Left lung (tissue), 4 donors: ENCODE measurements at regions not wholly inside any gene's neighbourhood (a gene's known extent, or its start where the extent isn't known, plus 50 kb on each side); places are given as distances from the start of the nearest gene placed in this dataset.

Experiments used
- ATAC-seq: fragments of 200-7000 bp; cut with Tn5 transposase; one replicate; pipeline ENCODE4 v1.9.1; 2020; ENCODE audit warnings: moderate library complexity
- DNase-seq, 4 donors: peaks; one replicate each; pipeline ENCODE4 v3.0.0-alpha.2; 2013 to 2020
- H3K27ac ChIP-seq, 2 donors: fragments of 200-600 bp; sonication (generic) in 1 of 2; one replicate each; pipeline versions ENCODE4 v1.5.0 to v1.8.0; 2020 to 2021
- H3K27me3 ChIP-seq, 2 donors: fragments of 200-600 bp; sonication (generic) in 1 of 2; one replicate each; pipeline versions ENCODE4 v1.5.0 to v1.8.0; 2020 to 2021
- H3K36me3 ChIP-seq, 2 donors: fragments of 200-600 bp; sonication (generic) in 1 of 2; one replicate each; pipeline versions ENCODE4 v1.5.0 to v1.8.0; 2020 to 2021
- H3K4me1 ChIP-seq, 2 donors: fragments of 200-600 bp; one replicate each; pipeline ENCODE4 v1.8.0; 2021
- H3K4me3 ChIP-seq, 2 donors: fragments of 200-600 bp; sonication (generic) in 1 of 2; one replicate each; pipeline versions ENCODE4 v1.5.0 to v1.8.0; 2020 to 2021; ENCODE audit warnings: mild to moderate bottlenecking in 1 of 2
- H3K9me3 ChIP-seq, 2 donors: fragments of 200-600 bp; sonication (generic) in 1 of 2; one replicate each; pipeline versions ENCODE4 v1.5.0 to v1.8.0; 2020 to 2021
- intact Hi-C, 2 donors: fragments of 100-400 bp; cut with DNase I; formaldehyde crosslinking; loops; one replicate each; pipeline versions ENCODE4 v1.11.2 to v1.14.2; 2022
- TF ChIP-seq, protein P1 (sequence below), 2 donors: fragments of 200-600 bp; sonication (generic) in 1 of 2; IDR thresholded peaks; one replicate each; pipeline versions ENCODE4 v1.5.0 to v1.8.0; 2021; ENCODE audit warnings: antibody characterized with exemption in 2 of 2
- donor health status: DM: no; HTN: yes; CAD: no.
- donor health status: DM: no; HTN: no; CAD: no.

- DNase-seq: no peak
- Histone ChIP-seq H3K27ac (no peak overlapping the region), H3K4me1 (no peaks in the 10 kb centered on the region), H3K36me3 (no peaks in the 10 kb centered on the region), H3K27me3 (no peaks in the 10 kb centered on the region), H3K9me3 (peaks cover 0 to 5% of the 10 kb centered on the region in 2 donors), H3K4me3 (no peak overlapping the region)
- intact Hi-C loops: no loop called here
- no peak for ATAC-seq
- TF ChIP-seq, protein P1, sequence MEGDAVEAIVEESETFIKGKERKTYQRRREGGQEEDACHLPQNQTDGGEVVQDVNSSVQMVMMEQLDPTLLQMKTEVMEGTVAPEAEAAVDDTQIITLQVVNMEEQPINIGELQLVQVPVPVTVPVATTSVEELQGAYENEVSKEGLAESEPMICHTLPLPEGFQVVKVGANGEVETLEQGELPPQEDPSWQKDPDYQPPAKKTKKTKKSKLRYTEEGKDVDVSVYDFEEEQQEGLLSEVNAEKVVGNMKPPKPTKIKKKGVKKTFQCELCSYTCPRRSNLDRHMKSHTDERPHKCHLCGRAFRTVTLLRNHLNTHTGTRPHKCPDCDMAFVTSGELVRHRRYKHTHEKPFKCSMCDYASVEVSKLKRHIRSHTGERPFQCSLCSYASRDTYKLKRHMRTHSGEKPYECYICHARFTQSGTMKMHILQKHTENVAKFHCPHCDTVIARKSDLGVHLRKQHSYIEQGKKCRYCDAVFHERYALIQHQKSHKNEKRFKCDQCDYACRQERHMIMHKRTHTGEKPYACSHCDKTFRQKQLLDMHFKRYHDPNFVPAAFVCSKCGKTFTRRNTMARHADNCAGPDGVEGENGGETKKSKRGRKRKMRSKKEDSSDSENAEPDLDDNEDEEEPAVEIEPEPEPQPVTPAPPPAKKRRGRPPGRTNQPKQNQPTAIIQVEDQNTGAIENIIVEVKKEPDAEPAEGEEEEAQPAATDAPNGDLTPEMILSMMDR (IDR thresholded peaks at IDR 0.05): no peak
Measured at GRCh38 chr17:14805348-14805747, 459.8 kb downstream of the PMP22 start.

DNA sequence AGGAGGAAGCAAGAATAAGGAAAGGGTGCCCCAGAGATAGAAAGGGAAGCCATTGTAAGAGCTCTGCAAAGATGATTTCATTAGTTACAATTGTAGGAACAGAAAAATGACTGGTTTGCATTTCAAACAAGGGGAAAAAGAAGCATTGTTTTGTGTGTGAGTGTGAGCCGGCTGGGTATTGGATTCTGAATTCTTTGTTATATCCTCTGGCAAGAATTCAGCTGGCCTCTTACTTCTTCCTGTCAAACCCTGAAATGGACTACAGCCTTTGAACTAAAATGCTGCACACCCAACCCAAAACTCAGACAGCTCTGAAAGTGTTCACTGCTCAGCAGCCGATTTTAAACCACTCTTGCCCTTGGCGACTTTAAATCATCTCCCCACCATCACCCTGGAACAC, 461.3 kb downstream of the PMP22 start:
- Histone ChIP-seq H3K27me3 (no peaks in the 10 kb centered on the region), H3K4me3 (no peak overlapping the region), H3K9me3 (peaks cover 0 to 5% of the 10 kb centered on the region in 2 donors), H3K4me1 (no peaks in the 10 kb centered on the region), H3K27ac (no peak overlapping the region), H3K36me3 (no peaks in the 10 kb centered on the region)
- ATAC-seq (no peak), DNase-seq (peak in 1 of 4 donors; percentile 13)
- TF ChIP-seq, protein P1 (IDR thresholded peaks at IDR 0.05): no peak
- intact Hi-C loops: no loop called here

GRCh38 chr17:14797801-14798200, 467.3 kb downstream of the PMP22 start:
- no peak overlapping the region for H3K27ac ChIP-seq
- DNase-seq: no peak
- no peaks in the 10 kb centered on the region for H3K9me3 ChIP-seq
- intact Hi-C loops: no loop called here
- no peaks in the 10 kb centered on the region for H3K4me1 ChIP-seq
- no peaks in the 10 kb centered on the region for H3K36me3 ChIP-seq
- H3K4me3 ChIP-seq: no peak overlapping the region
- TF ChIP-seq, protein P1 (IDR thresholded peaks at IDR 0.05): no peak
- no peak for ATAC-seq
- H3K27me3 ChIP-seq: no peaks in the 10 kb centered on the region

GRCh38 chr17:14797021-14797420, 468.1 kb downstream of the PMP22 start:
- Histone ChIP-seq H3K9me3 (no peaks in the 10 kb centered on the region), H3K27ac (no peak overlapping the region), H3K4me3 (no peak overlapping the region), H3K4me1 (no peaks in the 10 kb centered on the region), H3K36me3 (no peaks in the 10 kb centered on the region), H3K27me3 (no peaks in the 10 kb centered on the region)
- DNase-seq (no peak), ATAC-seq (no peak)
- TF ChIP-seq, protein P1 (IDR thresholded peaks at IDR 0.05): no peak
- intact Hi-C loops: no loop called here

DNA sequence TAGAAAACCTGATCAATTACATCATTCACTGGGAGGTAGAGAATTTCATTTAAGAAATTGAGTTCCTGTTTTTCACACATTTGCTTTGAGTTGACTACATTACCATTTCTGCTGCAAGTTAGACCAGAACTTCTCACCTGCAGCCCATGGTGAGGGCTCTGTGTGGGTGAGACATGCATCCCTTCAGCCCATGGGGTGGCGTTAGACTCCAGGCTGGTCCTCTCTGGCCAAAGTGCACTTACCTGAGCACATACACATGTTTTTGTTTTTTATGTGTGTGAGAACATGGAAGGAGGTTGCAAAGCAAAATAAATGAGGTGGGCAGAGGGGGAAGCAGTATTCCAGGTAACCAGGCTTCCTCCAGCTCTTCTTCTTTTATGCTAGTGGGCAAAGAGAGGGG, 470.2 kb downstream of the PMP22 start:
- no peak for ATAC-seq
- H3K9me3 ChIP-seq: no peaks in the 10 kb centered on the region
- no peaks in the 10 kb centered on the region for H3K36me3 ChIP-seq
- DNase-seq: no peak
- no peaks in the 10 kb centered on the region for H3K27me3 ChIP-seq
- intact Hi-C loops: no loop called here
- H3K27ac ChIP-seq: no peak overlapping the region
- H3K4me3 ChIP-seq: no peak overlapping the region
- no peaks in the 10 kb centered on the region for H3K4me1 ChIP-seq
- TF ChIP-seq, protein P1 (IDR thresholded peaks at IDR 0.05): no peak
